Activated CD4-positive, alpha-beta T cell treated with anti-CD3 and anti-CD28 coated beads, Interleukin-2, amount 50 U/mL, for 16 hours (primary cell): ENCODE measurements at regions not wholly inside any gene's neighbourhood (a gene's known extent, or its start where the extent isn't known, plus 50 kb on each side); places are given as distances from the start of the nearest gene placed in this dataset.
"Not testable (repeated sequence)": the region's sequence is repeated elsewhere in the genome, so short reads cannot be mapped to it uniquely, and the experiment has no call there.

Experiments
- DNase-seq: peaks from one replicate; pipeline ENCODE4 v3.0.0-alpha.2; 2020

GRCh38 chr1:213600879-213601278 lies 386.9 kb upstream of the PROX1 start:
- DNase-seq, result no peak

DNA sequence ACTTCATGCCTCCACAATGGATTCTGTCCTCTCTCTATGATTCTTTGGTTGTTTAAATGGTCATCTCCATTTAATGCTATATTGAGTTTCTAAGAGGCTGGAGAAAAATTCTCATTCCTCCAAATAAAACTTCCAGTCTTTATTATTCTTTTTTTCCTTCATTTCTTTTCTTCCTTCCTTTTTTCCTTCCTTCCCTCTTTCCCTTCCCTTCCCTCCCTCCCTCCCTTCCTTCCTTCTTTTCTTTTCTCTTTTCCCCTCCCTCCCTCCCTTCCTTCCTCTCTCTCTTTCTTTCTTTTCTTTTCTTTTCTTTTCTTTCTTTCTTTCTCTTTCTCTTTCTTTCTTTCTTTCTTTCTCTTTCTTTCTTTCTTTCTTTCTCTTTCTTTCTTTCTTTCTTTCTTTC lies 386.1 kb upstream of the PROX1 start:
- not testable (repeated sequence) for DNase-seq

- no peak for DNase-seq
Observed at GRCh38 chr1:213602796-213603486, 384.8 kb upstream of the PROX1 start.

DNA sequence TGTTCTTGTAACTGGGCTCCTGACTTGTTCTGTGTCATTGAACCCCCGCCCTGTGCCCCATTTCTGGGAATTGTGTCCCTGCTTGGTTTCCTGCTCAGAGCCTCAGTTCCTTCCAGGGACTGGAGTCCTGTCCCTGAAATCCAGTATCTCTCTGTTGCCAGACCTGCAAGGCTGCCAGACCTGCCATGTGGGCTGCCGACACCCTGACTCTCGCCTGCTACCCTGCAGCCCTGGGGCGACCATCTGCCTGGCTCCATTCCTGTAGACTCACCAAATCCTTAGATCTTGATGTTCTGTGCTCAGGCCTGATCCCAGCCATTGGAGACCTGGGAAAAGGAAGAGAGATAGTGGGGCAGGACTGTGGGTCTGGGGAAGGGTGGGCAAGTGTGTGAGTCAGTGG lies 383.3 kb upstream of the PROX1 start:
- DNase-seq, result no peak

- DNase-seq, result no peak
Observed at GRCh38 chr1:213605732-213606131, 382.0 kb upstream of the PROX1 start.

DNA sequence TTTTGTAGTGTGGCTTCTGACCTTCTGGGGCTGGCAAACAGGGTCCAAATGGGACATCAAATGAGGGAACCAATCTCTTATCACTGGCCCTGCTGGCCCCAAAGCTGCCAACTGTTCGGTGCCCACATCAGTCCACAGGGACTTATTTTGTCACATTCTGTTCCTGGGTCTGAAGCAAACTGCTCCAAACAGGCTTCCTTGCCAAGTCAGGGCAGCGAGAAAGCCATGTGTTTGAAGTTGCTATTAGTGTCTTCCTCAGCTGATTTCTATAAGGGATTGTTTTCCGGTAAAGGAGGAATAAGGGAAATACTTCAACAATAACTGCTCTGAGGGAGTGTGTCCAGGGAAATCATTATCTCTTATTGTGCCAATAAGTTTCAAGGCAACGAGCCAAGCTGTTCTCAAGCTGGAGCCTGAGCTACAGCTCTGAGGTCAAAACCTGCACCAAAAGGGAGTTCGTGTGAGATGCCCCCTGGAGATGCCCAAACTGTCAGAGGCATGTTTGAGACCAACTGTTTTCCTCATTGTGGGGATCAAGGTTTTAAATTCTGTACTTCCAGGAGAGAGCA lies 381.4 kb upstream of the PROX1 start:
- DNase-seq, result no peak

- DNase-seq, result no peak
Observed at GRCh38 chr1:213613549-213613948, 374.2 kb upstream of the PROX1 start.

DNA sequence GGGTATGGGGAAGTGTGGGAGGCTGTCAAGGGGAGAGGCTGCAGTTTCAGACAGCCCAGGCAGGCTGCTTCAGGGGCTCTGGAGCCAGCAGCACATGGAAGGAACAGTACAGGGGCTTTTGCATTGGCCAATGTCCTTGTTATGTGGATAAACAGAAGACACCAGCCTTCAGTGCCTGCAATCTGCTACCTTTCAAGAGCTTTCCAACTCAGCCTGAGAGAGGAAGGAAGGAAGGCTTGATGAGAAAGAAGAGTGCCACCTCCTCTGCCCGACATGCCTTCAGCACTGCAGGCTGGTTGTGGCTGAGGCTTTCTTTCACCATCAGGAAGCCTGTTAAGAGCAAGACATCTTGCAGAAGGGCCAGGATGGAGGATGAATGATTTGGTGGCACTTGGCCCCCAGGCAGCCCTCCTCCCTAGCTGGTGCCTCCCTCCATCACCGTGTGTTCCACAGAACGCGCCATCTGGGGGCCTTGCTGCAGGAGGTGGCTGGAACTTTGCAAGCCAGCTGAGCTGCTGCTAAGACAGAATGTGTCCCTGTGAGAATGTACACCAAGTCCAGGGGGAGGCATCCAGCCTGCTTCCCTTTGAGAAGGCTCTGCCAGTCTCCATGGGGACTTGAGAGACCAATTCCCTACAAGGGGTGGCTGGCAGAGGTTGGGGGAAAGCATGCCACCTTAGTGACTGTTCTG lies 372.4 kb upstream of the PROX1 start:
- DNase-seq, result no peak

DNA sequence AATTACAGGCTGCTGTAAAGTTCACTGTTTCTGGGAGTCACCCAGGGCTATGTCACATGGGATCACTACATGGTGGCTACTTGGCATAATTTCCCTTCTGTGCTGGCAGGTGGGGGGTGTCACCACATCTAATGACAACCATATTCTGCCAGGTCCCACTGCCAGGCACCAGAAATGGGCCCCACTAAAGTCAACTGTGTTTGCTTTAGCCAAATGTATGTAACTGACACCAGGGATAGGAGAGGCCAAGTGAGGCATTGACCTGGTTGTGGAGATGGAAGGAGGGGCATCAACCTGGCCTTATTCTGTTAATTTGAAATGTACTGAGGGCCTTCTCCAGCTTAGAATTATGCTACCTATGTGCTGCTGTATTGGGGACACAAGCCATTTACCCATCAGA lies 370.6 kb upstream of the PROX1 start:
- no peak for DNase-seq

DNA sequence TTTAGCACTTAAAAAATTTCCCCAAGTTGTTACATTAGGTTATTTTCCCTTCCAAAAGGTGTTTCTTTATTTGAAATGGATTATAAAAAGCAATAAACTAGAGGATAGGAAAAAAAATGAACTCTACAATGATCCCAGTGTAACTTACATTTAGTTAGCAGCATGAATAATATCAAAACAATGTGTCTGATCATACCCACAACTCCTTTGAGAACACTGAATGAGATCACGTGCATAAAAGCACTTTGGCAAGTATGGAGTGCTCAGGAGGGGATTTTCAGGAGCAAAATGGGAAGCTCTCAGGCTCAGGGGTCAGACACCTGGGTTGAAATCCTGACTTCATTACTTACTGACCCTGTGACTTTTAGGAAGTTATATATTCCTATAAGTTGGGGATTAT lies 369.7 kb upstream of the PROX1 start:
- no peak for DNase-seq

DNA sequence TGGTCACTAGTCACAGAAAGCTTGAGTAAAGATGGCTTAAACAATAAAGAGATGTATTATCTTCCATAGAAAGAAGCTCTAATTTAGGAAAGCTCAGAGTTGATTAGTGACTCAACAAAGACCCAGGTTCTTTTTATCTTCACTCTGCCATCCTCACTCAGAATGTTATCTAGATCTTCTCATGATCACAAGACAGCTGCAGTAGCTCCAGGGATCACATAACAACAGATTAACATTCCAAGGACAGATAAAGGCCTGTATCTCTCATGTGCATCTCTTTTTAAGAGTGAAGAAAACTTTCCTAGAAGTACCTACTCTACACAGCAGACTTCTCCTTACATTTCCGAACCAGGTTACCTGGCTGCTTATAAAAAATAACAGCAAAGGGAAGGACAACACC lies 368.7 kb upstream of the PROX1 start:
- DNase-seq, result no peak

DNA sequence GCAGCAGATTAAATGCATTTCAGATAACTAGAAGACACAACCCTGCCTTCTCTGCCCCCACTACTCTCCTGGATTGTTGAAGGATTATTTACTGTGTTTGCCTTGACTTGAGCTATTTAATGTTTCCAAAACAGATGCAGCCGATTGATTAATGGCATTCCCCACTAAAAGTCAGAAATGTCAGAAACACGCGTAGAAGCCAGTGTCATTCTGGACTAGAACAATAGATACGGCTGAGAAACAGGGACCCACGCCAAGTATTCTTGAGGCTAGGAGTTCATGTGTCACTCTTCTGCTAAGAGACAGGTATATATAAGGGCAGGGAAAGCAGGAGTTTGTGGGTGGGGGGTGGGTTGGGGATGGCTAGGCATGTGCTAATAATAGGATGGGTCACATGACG lies 366.7 kb upstream of the PROX1 start:
- no peak for DNase-seq

DNA sequence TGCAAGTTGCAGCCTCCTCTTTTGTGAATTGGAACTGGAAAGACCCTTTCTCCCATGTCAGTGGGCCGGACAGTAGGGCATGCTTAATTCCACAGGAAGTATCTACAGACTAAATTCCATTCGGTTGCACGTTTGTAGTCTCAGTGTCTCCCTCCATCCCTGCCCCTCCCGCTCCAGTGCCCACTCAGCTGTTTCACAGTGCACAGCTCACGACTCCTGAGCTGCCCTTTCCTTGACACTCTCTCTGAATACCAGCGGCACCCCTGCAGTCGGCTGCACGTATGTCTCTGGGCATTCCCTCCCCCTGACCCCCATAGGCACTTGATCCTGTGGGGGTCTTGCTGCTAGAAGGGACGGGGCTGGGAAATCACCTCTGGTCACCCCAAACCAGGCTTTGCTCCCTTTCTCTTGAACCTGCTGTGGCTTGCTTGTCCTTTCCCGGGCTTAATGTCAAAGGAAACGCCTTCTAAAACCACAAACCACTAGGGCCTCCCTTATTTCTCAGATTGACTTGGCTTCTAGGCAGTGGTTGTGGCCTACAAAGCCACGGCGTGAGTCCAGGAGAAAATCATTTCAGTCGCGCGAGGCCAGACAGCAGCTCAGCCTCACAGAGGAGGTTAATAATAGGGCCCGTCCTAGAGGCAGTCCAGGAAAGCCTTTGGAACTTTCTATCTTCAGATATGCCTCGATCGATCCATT lies 365.3 kb upstream of the PROX1 start:
- DNase-seq, result peak; percentile 70

DNA sequence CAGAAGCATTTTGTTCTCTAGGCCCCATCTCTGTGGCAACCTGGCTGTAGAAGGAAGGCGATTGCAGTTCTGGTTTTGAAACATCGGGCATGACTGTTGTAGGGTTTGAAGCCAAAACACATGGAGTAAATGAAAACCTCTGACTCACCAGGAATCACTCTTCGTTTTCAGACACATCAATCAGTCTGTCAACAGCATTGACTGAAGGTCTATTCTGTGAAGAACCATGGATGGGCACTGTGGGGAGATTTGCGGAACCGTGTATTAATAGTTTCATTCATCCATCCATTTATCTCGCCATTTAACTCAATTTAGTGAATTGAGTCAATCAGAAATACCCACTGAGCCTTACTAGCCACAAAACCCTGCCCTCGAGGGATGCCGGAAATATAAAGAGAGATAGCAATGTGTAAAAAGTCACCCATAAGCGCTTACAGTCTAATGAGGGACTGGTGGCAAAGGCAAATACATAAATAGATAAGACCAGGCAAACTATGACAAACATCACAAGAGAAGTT lies 364.6 kb upstream of the PROX1 start:
- DNase-seq, result peak; percentile 34

GRCh38 chr1:213623862-213624261 lies 363.9 kb upstream of the PROX1 start:
- DNase-seq, result no peak

GRCh38 chr1:213636778-213637177 lies 351.0 kb upstream of the PROX1 start:
- DNase-seq, result not testable (repeated sequence)

- no peak for DNase-seq
Observed at GRCh38 chr1:213641312-213641711, 346.5 kb upstream of the PROX1 start.

- no peak for DNase-seq
Observed at GRCh38 chr1:213643360-213643759, 344.4 kb upstream of the PROX1 start.

DNA sequence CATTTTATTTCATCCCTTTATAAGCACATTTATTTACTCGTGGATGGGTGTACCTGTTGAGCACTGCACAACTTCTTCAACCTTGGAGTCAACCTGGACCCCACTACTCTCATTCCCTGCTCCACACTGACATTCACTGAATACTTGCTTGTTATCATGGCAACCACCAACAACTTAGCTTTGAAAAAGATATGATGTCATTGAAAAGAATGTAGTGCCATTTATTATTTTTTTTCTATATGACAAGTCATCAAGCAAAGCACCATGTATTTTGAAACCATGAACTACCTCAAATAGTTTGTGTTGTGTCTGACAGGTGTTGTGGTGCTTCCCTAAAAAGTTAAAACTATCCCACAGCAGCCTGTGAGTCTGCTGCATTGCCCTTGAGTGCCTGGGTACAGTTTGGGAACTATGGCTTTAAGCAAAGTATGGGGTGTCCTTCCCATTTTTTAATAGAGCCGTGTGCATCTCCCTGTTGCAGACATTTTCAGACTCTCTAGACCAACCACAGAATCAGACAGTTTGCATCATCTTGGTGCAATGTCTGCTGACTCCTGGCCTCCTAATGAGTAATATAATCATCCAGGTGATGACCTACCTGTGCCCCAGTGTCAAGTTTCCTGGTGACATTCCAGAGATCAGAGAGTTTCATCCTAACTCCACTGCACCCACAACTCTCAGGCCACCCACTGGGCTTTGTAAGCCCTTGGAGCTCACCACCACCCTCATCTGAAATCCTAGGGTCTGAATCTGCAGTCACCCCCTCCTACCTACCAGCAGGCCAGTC lies 339.7 kb upstream of the PROX1 start:
- DNase-seq, result no peak

- no peak for DNase-seq
Observed at GRCh38 chr1:213649373-213649772, 338.4 kb upstream of the PROX1 start.

DNA sequence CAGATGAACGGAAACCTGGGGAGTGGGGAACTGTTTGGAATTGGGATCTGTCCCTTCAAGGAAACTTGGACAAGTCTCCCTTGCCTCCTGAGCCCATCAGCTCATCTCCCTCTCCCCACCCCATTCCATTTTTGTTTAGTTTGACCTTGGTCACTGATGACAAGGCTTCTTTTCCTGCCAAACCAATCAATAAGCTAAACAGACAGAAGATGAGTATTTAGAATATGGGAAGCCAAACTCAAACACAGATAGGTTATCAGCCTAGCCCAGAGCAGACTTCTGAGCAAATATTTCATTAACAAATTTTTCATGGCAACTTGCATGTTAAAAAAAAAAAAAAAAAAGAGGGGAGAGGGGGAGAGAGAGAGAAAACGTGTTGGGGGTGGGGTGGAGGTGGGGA lies 337.2 kb upstream of the PROX1 start:
- no peak for DNase-seq

DNA sequence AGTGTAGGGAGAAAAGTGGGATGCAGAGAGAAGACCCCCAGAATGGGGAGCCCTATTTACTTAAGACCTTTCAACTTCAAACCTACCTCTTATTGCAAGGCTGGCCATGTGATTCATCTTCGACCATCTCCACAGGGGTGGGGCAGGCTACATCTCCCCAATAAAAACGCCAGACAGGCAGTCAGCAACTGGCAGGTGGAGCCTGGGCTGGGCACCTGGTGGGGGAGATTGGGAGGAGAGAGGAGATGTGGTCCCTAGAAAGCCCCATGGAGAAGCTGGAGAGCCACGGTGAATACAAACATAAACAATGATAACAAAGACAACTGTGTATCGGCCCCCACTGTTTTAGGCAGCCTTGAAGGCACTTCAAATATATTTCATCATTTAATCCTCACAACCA lies 336.7 kb upstream of the PROX1 start:
- DNase-seq, result no peak

DNA sequence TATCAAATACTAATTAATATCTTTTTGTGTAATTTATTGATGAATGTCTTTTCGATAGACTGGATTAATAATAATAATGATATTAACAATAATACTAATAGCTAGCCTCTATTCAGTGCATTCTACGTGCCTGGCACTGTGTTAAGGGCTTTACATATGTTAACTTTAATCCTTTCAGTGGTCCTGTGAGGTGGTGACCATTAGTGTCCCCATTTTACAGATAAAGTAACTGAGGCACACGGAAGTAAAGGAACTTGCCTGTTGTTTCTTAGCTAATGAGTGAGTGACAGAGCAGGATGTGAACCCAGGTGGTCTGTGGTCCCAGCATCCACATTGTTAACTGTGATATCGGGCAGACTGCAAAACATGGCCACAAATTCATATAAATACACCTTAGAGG lies 335.7 kb upstream of the PROX1 start:
- DNase-seq, result no peak
